Transverse colon (tissue), 4 donors: ENCODE measurements at regions not wholly inside any gene's neighbourhood (a gene's known extent, or its start where the extent isn't known, plus 50 kb on each side); places are given as distances from the start of the nearest gene placed in this dataset.

Experiments used
- DNase-seq: peaks from one replicate; pipeline ENCODE4 v3.0.0-alpha.2; 2019
- H3K27ac ChIP-seq, 4 donors: fragments of 200-600 bp; sonication (generic); 2 replicates each; pipeline ENCODE4 v1.5.1; 2016 to 2018; ENCODE audit warnings: inconsistent platforms in 4 of 4
- H3K27me3 ChIP-seq: fragments of 200-600 bp; sonication (generic); 2 replicates; pipeline ENCODE4 v1.5.1; 2017; ENCODE audit warnings: inconsistent platforms
- H3K36me3 ChIP-seq, 4 donors: fragments of 200-600 bp; sonication (generic); 2 replicates each; pipeline ENCODE4 v1.5.1; 2017 to 2019; ENCODE audit warnings: inconsistent platforms in 4 of 4
- H3K4me1 ChIP-seq, 4 donors: fragments of 200-600 bp; sonication (generic); 2 replicates each; pipeline ENCODE4 v1.5.1; 2017 to 2020; ENCODE audit warnings: inconsistent platforms in 4 of 4
- H3K4me3 ChIP-seq, 4 donors: fragments of 200-600 bp; sonication (generic); 1 replicate in 1 of 4; 2 replicates in 3 of 4; pipeline versions ENCODE4 v1.5.1 to v1.6.1; 2017 to 2019; ENCODE audit warnings: inconsistent platforms in 4 of 4
- H3K9me3 ChIP-seq, 2 donors: fragments of 200-600 bp; sonication (generic); 2 replicates each; pipeline ENCODE4 v1.5.1; 2017 to 2019; ENCODE audit warnings: inconsistent platforms in 2 of 2
- CTCF ChIP-seq, 5 experiments: fragments of 200-600 bp in 3 of 5; fragments of 450-650 bp in 2 of 5; sonication (generic) in 3 of 5; IDR thresholded peaks; 1 replicate in 2 of 5; 2 replicates in 3 of 5; pipeline ENCODE4 v1.5.1; 2016 to 2017; ENCODE audit warnings: antibody characterized with exemption in 5 of 5, inconsistent platforms in 3 of 5, mild to moderate bottlenecking in 2 of 5, moderate library complexity in 1 of 5
- EP300 ChIP-seq: sonication (generic); formaldehyde crosslinking; IDR thresholded peaks from one replicate; pipeline ENCODE4 v1.6.1; 2017; ENCODE audit warnings: antibody characterized with exemption, low read depth
- POLR2A ChIP-seq: fragments of 450-650 bp; IDR thresholded peaks from one replicate; pipeline ENCODE4 v1.6.1; 2016; ENCODE audit warnings: antibody characterized with exemption, mild to moderate bottlenecking, moderate library complexity
- POLR2AphosphoS5 ChIP-seq, 3 donors: sonication (generic); formaldehyde crosslinking; IDR thresholded peaks; one replicate each; pipeline ENCODE4 v1.6.1; 2016; ENCODE audit warnings: antibody characterized with exemption in 3 of 3
- WGBS, 2 donors: methylation state at CpG; one replicate each; pipeline ENCODE4 v1.1.5; 2018; ENCODE audit warnings: low coverage in 1 of 2; 5-methylcytosine and 5-hydroxymethylcytosine counted together
- in situ Hi-C, 4 donors: fragments of 200-750 bp; cut with MboI; loops; one replicate each; pipeline versions ENCODE4 v1.15.0 to v1.15.1; 2017; ENCODE audit warnings: low sequenced_read_pairs in 3 of 4, low pct_ligation_motif_present in 1 of 4, low pct_unique_long_range_greater_than_20kb in 1 of 4
- intact Hi-C: fragments of 100-400 bp; cut with DNase I; formaldehyde crosslinking; loops from one replicate; pipeline ENCODE4 v1.15.1; 2023; ENCODE audit warnings: low total_unique reads

- Histone ChIP-seq H3K4me3 (no peak overlapping the region), H3K4me1 (no peaks in the 10 kb centered on the region), H3K27ac (no peak overlapping the region), H3K36me3 (no peaks in the 10 kb centered on the region), H3K9me3 (no peaks in the 10 kb centered on the region), H3K27me3 (no peaks in the 10 kb centered on the region)
- intact Hi-C loops (no loop called here), in situ Hi-C loops (no loop called here)
- 78 to 80% methylated on average over 3 of the region's 3 CpGs for WGBS, 2 donors
- DNase-seq = no peak
- TF ChIP-seq CTCF (IDR thresholded peaks at IDR 0.05) (no peak), POLR2AphosphoS5 (IDR thresholded peaks at IDR 0.05) (no peak), POLR2A (no peak), EP300 (no peak)
Measured at GRCh38 chr13:72566526-72566925, 160.9 kb downstream of the MZT1 start.

- no peak for TF ChIP-seq POLR2AphosphoS5 (IDR thresholded peaks at IDR 0.05)
- TF ChIP-seq EP300 = no peak
- TF ChIP-seq CTCF (IDR thresholded peaks at IDR 0.05) = peak; percentile 41 to 64 (median 56)
- Histone ChIP-seq H3K4me1 (no peaks in the 10 kb centered on the region), H3K36me3 (no peaks in the 10 kb centered on the region), H3K9me3 (no peaks in the 10 kb centered on the region), H3K4me3 (no peak overlapping the region), H3K27ac (no peak overlapping the region), H3K27me3 (no peaks in the 10 kb centered on the region)
- in situ Hi-C loops = no loop called here
- WGBS, 2 donors = 14% methylated on average over 1 of the region's 1 CpG
- intact Hi-C loops = no loop called here
- DNase-seq = no peak
Measured at GRCh38 chr13:72565893-72566292, 161.5 kb downstream of the MZT1 start.

- Histone ChIP-seq H3K9me3 (no peaks in the 10 kb centered on the region), H3K27ac (no peak overlapping the region), H3K36me3 (no peaks in the 10 kb centered on the region), H3K4me1 (no peaks in the 10 kb centered on the region), H3K27me3 (no peaks in the 10 kb centered on the region), H3K4me3 (no peak overlapping the region)
- WGBS, 2 donors = 93 to 100% methylated on average over 2 of the region's 2 CpGs
- TF ChIP-seq CTCF (IDR thresholded peaks at IDR 0.05) = no peak
- TF ChIP-seq POLR2AphosphoS5 (IDR thresholded peaks at IDR 0.05) = no peak
- TF ChIP-seq EP300 = no peak
- no peak for TF ChIP-seq POLR2A
- DNase-seq = no peak
- intact Hi-C loops = no loop called here
- in situ Hi-C loops = no loop called here
Measured at GRCh38 chr13:72562686-72563085, 164.7 kb downstream of the MZT1 start.

- intact Hi-C loops = no loop called here
- Histone ChIP-seq H3K9me3 (no peaks in the 10 kb centered on the region), H3K4me3 (no peak overlapping the region), H3K4me1 (no peaks in the 10 kb centered on the region), H3K27me3 (no peaks in the 10 kb centered on the region), H3K36me3 (no peaks in the 10 kb centered on the region), H3K27ac (no peak overlapping the region)
- TF ChIP-seq CTCF (IDR thresholded peaks at IDR 0.05) = no peak
- no peak for TF ChIP-seq POLR2AphosphoS5 (IDR thresholded peaks at IDR 0.05)
- TF ChIP-seq EP300 = no peak
- no peak for TF ChIP-seq POLR2A
- in situ Hi-C loops = no loop called here
- DNase-seq = no peak
- WGBS, 2 donors = 62 to 80% methylated on average over 1 to 2 of the region's 2 CpGs
Measured at GRCh38 chr13:72561791-72562190, 165.6 kb downstream of the MZT1 start.
